GM12878 (cell line): ENCODE measurements at regions not wholly inside any gene's neighbourhood (a gene's known extent, or its start where the extent isn't known, plus 50 kb on each side); places are given as distances from the start of the nearest gene placed in this dataset.

Source experiments
- ATAC-seq: fragments of 200-7000 bp; cut with Tn5 transposase; 3 replicates; pipeline ENCODE4 v1.9.1; 2020; ENCODE audit warnings: mild to moderate bottlenecking, moderate library complexity
- BruUV-seq: library from RNA; stranded (reverse); fragments of 400-500 nt; replicated peaks from 2 replicates; lab custom pipeline; 2021; lab: Mats Ljungman, UMichigan
- CTCF ChIA-PET: fragments of 300-600 bp; sonication (Branson Sonifier 250); formaldehyde crosslinking; extraction: SDS; loops from one replicate; lab custom pipeline; 2021; ENCODE audit warnings: inconsistent platforms; lab: Yijun Ruan, JAX
- POLR2A ChIA-PET: fragments of 350-600 bp; formaldehyde crosslinking; extraction: SDS; loops from one replicate; lab custom pipeline; 2021; ENCODE audit warnings: inconsistent platforms; lab: Charles Lee
- RAD21 ChIA-PET: fragments of 300-600 bp; sonication (Branson Sonifier 250); formaldehyde crosslinking; loops from one replicate; lab custom pipeline; 2023; ENCODE audit warnings: antibody characterized with exemption; ENCODE audit not compliant: unreplicated experiment; lab: Charles Lee
- SMC1A ChIA-PET: fragments of 300-600 bp; sonication (Branson Sonifier 250); formaldehyde crosslinking; loops from one replicate; lab custom pipeline; 2023; ENCODE audit not compliant: unreplicated experiment, uncharacterized antibody; lab: Charles Lee
- DNase-seq: peaks from one replicate; pipeline ENCODE4 v3.0.0-alpha.2; 2011; ENCODE audit warnings: low read depth, low spot score
- FAIRE-seq: peaks from 3 replicates; lab custom pipeline; 2011; peaks lifted over from hg19 to GRCh38; lab: Jason Lieb, UNC
- H2AFZ ChIP-seq: 2 replicates; pipeline ENCODE4 v1.6.0; 2011; ENCODE audit warnings: low read depth, low read length, control low read depth; ENCODE audit not compliant: control insufficient read depth
- H3K27ac ChIP-seq: 2 replicates; pipeline ENCODE4 v1.5.1; 2011; ENCODE audit warnings: control low read depth; ENCODE audit not compliant: control insufficient read depth, insufficient read depth
- H3K27me3 ChIP-seq, 2 experiments: replicated peaks in 1 of 2; 2 replicates each; pipeline versions ENCODE4 v1.6.0 to v1.6.1; 2011; ENCODE audit warnings: low read length in 1 of 2; ENCODE audit not compliant: control insufficient read depth in 2 of 2, insufficient read depth in 2 of 2
- H3K36me3 ChIP-seq, 2 experiments: 2 replicates each; pipeline ENCODE4 v1.5.1; 2011; ENCODE audit warnings: low read length in 1 of 2; ENCODE audit not compliant: control insufficient read depth in 2 of 2, insufficient read depth in 2 of 2
- H3K4me1 ChIP-seq: 2 replicates; pipeline ENCODE4 v1.6.1; 2011; ENCODE audit warnings: mild to moderate bottlenecking, low read length, moderate library complexity, mixed read lengths; ENCODE audit not compliant: control insufficient read depth, insufficient read depth
- H3K4me2 ChIP-seq: 2 replicates; pipeline ENCODE4 v1.6.0; 2011; ENCODE audit warnings: control low read depth; ENCODE audit not compliant: control insufficient read depth, insufficient read depth
- H3K4me3 ChIP-seq: fragments of 200-600 bp; sonication (generic); 2 replicates; pipeline ENCODE4 v1.5.1; 2016
- H3K79me2 ChIP-seq: 2 replicates; pipeline ENCODE4 v1.6.0; 2011; ENCODE audit warnings: low read length; ENCODE audit not compliant: control insufficient read depth, insufficient read depth
- H3K9ac ChIP-seq: 2 replicates; pipeline ENCODE4 v1.8.0; 2011; ENCODE audit warnings: low read length, control low read depth, mixed read lengths; ENCODE audit not compliant: control insufficient read depth, insufficient read depth
- H3K9me3 ChIP-seq: replicated peaks from 3 replicates; pipeline ENCODE4 v1.5.1; 2011; ENCODE audit warnings: mild to moderate bottlenecking, low read length; ENCODE audit not compliant: control insufficient read depth, insufficient read depth
- H4K20me1 ChIP-seq: 2 replicates; pipeline ENCODE4 v1.6.0; 2011; ENCODE audit not compliant: control insufficient read depth, insufficient read depth
- CEBPB ChIP-seq, 2 experiments: fragments of 150-350 bp in 1 of 2; IDR thresholded peaks; 2 replicates each; pipeline ENCODE4 v1.6.1; 2012 to 2014; ENCODE audit warnings: low read depth in 2 of 2, low read length in 2 of 2, borderline replicate concordance in 1 of 2, inconsistent platforms in 1 of 2
- ESRRA ChIP-seq: IDR thresholded peaks from 2 replicates; pipeline ENCODE4 v1.6.1; 2012; ENCODE audit warnings: mild to moderate bottlenecking, low read length, improper control_type of control experiment
- FOS ChIP-seq: IDR thresholded peaks from 3 replicates; pipeline ENCODE4 v1.6.1; 2011; ENCODE audit warnings: borderline replicate concordance; ENCODE audit not compliant: insufficient read length; ENCODE audit errors: extremely low read depth
- FOXM1 ChIP-seq: IDR thresholded peaks from 2 replicates; pipeline ENCODE4 v1.6.1; 2012; ENCODE audit warnings: low read depth, mild to moderate bottlenecking, inconsistent platforms, low read length, moderate library complexity
- MYB ChIP-seq: fragments of 150-350 bp; IDR thresholded peaks from 2 replicates; pipeline ENCODE4 v1.6.1; 2014; ENCODE audit warnings: mild to moderate bottlenecking, low read depth, low read length, borderline replicate concordance
- NKRF ChIP-seq: fragments of 450-650 bp; conservative IDR thresholded peaks from 2 replicates; pipeline ENCODE4 v1.6.1; 2017; ENCODE audit warnings: mild to moderate bottlenecking, moderate library complexity
- NR2C2 ChIP-seq: IDR thresholded peaks from 2 replicates; pipeline ENCODE4 v1.6.1; 2011; ENCODE audit warnings: borderline replicate concordance, low read depth; ENCODE audit not compliant: control insufficient read depth, insufficient read length
- NRF1 ChIP-seq: conservative IDR thresholded peaks from 2 replicates; pipeline ENCODE4 v1.6.1; 2011; ENCODE audit warnings: mild to moderate bottlenecking, low read depth, low read length, improper control_type of control experiment
- RAD21 ChIP-seq: IDR thresholded peaks from 2 replicates; pipeline ENCODE4 v1.6.1; 2011; ENCODE audit warnings: mild to moderate bottlenecking, low read depth, low read length, moderate library complexity; ENCODE audit not compliant: insufficient read depth
- RB1 ChIP-seq: fragments of 450-650 bp; formaldehyde crosslinking; IDR thresholded peaks from 2 replicates; pipeline ENCODE4 v1.6.1; 2017; ENCODE audit warnings: mild to moderate bottlenecking, borderline replicate concordance
- SIN3A ChIP-seq: IDR thresholded peaks from 2 replicates; pipeline ENCODE4 v1.6.1; 2012; ENCODE audit warnings: low read depth, low read length, improper control_type of control experiment
- SIX5 ChIP-seq: IDR thresholded peaks from 2 replicates; pipeline ENCODE4 v1.6.1; 2011; ENCODE audit warnings: mild to moderate bottlenecking, low read depth, low read length, moderate library complexity; ENCODE audit not compliant: severe bottlenecking
- TAF1 ChIP-seq: IDR thresholded peaks from 2 replicates; pipeline ENCODE4 v1.6.1; 2011; ENCODE audit warnings: mild to moderate bottlenecking, low read depth, low read length, borderline replicate concordance
- TCF12 ChIP-seq: IDR thresholded peaks from 2 replicates; pipeline ENCODE4 v1.6.1; 2011; ENCODE audit warnings: low read depth, mild to moderate bottlenecking, low read length
- ZNF217 ChIP-seq: fragments of 450-650 bp; IDR thresholded peaks from 2 replicates; pipeline ENCODE4 v1.6.1; 2017; ENCODE audit warnings: antibody characterized with exemption, mild to moderate bottlenecking
- ZNF622 ChIP-seq: fragments of 450-650 bp; IDR thresholded peaks from 2 replicates; pipeline ENCODE4 v1.6.1; 2017; ENCODE audit warnings: mild to moderate bottlenecking, inconsistent platforms
- in situ Hi-C: fragments of 300-500 bp; cut with MboI; formaldehyde crosslinking; loops from 9 replicates; pipeline ENCODE4 v1.14.3; 2018; ENCODE audit warnings: mixed read lengths
- intact Hi-C: fragments of 100-400 bp; cut with micrococcal nuclease; formaldehyde crosslinking; loops from one replicate; pipeline ENCODE4 v1.14.2; 2022; ENCODE audit not compliant: unreplicated experiment

DNA sequence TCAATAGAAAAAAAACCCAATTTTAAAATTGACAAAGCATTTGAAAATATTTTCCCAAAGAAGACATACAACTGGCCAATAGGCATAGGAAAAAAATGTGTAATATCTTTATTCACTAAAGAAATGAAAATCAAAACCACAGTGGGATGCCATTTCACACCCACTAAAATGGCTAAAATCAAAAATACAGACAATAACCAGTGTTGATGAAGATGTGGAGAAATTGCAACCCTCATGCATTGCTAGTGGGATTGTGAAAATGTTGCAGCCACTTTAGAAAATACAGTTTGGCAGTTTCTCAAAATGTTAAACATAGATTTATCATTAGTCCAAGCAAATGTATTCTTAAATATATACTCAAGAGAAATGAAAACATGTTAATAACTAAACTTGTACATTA lies 315.1 kb upstream of the GPR149 start:
- Histone ChIP-seq H3K27me3 (no peaks in the 10 kb centered on the region), H3K4me2 (no peak overlapping the region), H3K27ac (no peak overlapping the region), H3K9me3 (no peaks in the 10 kb centered on the region), H3K79me2 (no peaks in the 10 kb centered on the region), H4K20me1 (no peaks in the 10 kb centered on the region), H2AFZ (no peak overlapping the region), H3K36me3 (no peaks in the 10 kb centered on the region), H3K9ac (no peak overlapping the region), H3K4me1 (no peaks in the 10 kb centered on the region), H3K4me3 (no peak overlapping the region)
- TF ChIP-seq FOS, result no peak
- no peak for TF ChIP-seq MYB
- TF ChIP-seq TCF12, result no peak
- TF ChIP-seq SIN3A, result no peak
- no peak for TF ChIP-seq CEBPB (IDR thresholded peaks at IDR 0.05; ENCODE audit: borderline replicate concordance in 1 of 2, low read depth in 2 of 2, low read length in 2 of 2)
- no peak for TF ChIP-seq RB1
- no peak for TF ChIP-seq RAD21
- no peak for TF ChIP-seq NR2C2
- TF ChIP-seq ZNF622, result no peak
- TF ChIP-seq ZNF217, result no peak
- no peak for TF ChIP-seq ESRRA
- TF ChIP-seq NKRF, result no peak
- TF ChIP-seq TAF1, result no peak
- no peak for TF ChIP-seq NRF1
- no peak for TF ChIP-seq FOXM1
- no peak for TF ChIP-seq SIX5
- DNase-seq (no peak), FAIRE-seq (no peak), ATAC-seq (no peak)
- CTCF ChIA-PET, result no interaction called here
- in situ Hi-C loops, result no loop called here
- RAD21 ChIA-PET, result no interaction called here
- SMC1A ChIA-PET, result no interaction called here
- POLR2A ChIA-PET, result no interaction called here
- no TSS peak for BruUV-seq
- intact Hi-C loops, result no loop called here
